GM19351 (cell line): ENCODE measurements at regions not wholly inside any gene's neighbourhood (a gene's known extent, or its start where the extent isn't known, plus 50 kb on each side); places are given as distances from the start of the nearest gene placed in this dataset.

Experiments used
- ATAC-seq: cut with Tn5 transposase; IDR thresholded peaks from one replicate; pipeline ENCODE4 v1.9.1; 2021; ENCODE audit warnings: mild to moderate bottlenecking, moderate library complexity; ENCODE audit not compliant: unreplicated experiment

DNA sequence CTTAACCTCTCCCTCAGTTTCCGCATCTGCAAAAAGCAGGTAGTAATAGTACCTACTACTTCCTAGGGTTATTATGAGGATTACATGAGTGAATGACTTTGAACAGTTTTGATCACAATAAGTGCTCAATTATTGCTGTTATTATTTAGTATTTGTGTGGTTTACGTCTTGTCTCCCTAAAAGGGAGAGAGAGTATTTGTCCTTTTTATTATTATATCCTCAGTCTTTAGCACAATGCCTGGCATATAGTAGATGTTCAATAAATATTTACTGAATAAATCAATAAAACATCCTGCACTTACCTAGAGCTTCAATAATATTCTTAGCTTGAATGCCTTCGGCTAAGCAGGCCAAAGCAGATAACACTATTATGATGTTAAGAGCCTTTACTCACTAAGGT lies 160.0 kb downstream of the TANC2 start:
- ATAC-seq, result no peak

DNA sequence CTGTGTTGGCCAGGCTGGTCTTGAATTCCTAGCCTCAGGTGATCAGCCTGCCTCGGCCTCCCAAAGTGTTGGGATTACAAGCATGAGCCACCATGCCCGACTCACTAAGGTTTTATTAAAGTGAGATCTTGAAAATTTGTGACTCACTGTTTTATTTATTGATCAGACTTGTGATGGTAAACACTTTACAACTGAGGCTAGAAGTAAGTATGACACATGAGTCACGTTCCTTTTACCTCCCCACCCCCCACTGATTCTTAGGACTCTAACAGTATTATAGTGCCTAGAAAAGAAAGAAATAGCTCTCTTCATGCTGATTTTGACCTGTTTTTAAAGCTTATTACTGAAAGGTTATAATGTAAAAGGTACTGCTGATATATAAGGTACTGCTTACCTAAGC lies 160.6 kb downstream of the TANC2 start:
- ATAC-seq, result no peak

DNA sequence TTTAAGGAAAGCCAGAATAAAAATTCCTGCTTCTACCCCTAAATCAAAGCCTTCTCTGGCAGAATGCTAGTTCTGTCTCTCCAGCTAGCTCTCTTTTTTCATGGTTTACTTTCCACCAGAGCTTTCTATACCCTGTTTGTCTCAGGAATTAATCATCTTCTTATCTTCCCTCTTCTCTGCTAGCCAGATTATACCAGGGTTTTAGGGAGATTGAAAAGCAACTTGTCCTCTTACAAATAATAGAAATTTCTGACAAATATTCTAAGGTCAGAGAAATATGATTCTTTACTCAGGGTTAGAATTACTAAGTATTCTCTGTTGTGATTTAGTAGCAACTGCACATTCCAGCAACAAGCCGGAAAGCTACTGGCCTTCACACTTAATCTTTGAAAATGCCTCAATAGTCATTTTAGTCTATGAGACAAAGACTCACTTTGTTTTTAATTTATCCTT lies 166.4 kb downstream of the TANC2 start:
- ATAC-seq, result no peak

DNA sequence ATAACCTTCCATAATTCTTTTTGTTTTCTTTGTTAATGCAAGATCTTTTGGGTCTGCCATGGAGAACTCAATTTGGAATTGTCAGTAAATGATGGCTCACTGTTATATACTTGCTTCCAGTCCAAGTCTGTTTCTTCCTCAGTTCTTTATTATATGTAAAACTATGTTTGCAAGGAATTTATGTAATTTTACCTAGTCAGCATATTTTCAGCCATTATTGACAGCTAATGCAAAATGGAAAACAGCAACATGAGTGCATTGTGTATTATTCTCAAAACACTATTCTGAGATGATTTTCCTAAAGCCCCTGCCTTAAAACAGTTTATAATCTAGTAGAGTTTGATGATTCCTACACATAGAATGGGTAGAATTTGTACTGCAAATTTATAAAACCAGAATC lies 167.5 kb downstream of the TANC2 start:
- ATAC-seq, result no peak

DNA sequence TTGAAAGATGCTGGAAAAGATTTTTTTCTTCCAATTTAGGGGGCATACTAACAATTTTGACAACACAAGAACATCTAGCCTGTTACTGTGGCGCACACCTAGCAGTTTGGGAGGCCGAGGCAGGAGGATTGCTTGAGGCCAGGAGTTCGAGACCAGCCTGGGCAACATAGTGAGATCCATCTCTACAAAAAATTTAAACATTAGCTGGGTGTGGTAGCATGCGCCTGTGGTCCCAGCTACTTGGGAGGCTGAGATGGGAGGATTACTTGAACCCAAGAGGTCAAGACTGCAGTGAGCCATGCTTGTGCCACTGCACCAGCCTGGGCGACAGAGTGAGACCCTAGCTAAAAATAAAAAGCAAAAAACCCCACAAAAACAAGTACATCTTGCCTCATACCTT lies 168.8 kb downstream of the TANC2 start:
- ATAC-seq, result no peak

DNA sequence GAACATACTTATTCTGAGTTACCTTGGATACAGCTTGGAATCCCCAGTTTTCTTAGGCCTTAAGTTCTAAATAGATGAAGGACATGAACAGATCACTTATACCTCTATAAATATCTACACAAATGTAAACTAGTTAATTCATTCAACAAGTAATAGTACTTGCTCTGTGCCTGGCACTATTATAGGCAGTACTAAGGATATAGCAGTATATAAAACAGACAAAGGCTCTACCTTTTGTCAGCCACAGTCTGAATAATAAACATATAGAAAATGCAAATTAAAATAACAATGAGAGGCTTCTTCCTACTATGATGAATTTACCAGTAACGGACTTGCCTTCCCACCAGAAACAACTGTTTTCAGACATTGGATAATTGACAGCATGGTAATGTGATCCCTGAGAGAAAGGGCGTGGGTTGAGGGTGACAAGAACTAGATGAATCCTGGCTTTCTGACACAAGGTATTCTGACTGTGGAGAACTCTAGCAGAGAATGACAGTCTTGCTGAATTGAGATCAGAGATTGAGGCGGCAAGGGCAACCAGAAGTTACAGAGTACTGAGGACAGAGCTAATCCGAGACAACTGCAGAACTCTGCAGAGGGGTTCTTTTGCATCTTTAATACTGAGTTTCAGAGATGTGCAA lies 170.5 kb downstream of the TANC2 start:
- no peak for ATAC-seq

DNA sequence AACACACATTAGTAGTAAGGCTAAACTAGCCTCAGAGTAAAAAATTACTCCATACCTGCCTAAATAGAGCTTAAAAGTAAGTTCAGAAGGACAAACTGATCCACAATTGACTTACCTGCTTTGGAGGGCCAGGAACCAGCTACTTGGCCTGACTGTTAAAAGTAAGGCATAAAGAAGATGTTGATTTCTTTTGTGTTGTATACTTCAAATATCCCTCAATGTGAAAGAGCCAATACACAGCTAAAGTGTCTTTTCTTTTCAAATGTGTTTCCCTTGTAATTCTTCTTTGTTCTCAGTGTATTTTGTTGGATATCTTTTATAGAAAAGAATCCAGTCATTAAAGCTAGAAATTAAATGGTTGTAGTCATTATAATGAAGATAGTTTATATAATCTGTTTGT lies 171.1 kb downstream of the TANC2 start:
- no peak for ATAC-seq

DNA sequence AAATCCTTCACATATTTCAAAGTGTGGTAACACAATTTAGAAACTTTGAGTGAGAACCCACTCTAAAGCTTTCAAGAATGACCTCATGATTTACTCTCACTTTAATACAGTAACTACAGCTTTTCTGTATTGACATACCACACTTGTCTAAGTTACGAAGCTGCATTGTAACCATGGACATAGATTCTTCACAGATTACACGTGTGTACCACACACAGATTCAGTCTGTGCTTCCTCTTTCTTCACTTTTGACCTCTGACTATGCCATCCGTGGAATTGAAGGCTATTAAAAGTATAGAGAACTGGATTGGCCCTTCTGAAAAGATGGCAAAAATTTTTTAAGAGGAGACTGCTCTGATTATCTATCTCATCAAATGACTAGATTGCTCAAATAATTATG lies 172.7 kb downstream of the TANC2 start:
- ATAC-seq, result no peak

DNA sequence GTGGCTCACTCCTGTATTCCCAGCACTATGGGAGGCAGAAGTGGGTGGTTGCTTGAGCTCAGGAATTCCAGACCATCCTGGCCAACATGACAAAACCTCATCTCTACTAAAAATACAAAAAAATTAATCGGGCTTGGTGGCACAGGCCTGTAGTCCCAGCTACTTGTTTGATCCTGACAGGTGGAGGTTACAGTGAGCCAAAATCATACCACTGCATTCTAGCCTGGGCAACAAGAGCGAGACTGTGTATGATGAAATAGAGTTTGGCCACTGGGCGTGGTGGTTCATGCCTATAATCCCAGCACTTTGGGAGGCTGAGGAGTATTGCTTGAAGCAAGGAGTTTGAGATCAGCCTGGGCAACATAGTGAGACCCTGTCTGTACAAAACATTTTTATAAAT lies 173.3 kb downstream of the TANC2 start:
- ATAC-seq, result no peak

DNA sequence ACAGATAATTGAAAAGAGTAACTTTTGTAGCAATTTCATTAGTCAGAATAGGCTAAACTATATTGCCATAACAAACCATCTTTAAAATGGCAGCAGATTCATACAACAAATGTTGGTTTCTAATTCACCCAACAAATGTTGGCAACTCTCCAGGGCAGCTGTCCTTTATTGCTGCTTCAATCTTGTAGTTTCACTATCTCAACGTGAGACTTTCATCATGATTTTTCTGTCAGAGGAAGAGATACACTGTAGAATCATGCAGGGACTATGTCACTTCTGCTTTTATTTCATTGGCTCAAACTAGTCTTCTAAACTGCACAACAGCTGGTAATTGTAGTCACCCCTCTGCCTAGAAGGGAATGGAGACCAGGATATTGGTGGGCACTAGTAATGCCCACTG lies 174.2 kb downstream of the TANC2 start:
- ATAC-seq, result peak; percentile 58

DNA sequence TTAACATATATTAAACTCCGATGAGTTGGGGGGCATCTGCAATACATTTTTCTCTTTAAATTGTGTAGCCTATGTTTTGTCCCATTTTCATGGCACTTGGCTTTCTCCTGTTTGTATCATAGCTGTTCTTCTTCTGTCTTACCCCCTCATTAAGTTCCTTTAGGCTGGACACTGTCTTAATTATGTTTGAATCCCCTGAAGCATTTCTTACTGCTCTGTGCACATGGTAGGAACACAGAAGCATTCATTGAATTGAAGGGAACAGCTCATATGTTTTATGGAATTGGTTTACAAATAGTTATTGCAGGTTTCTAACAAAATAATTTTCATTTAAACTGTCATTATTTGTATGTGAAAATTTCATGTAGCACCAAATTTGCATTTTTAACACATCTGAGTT lies 176.8 kb downstream of the TANC2 start:
- no peak for ATAC-seq

DNA sequence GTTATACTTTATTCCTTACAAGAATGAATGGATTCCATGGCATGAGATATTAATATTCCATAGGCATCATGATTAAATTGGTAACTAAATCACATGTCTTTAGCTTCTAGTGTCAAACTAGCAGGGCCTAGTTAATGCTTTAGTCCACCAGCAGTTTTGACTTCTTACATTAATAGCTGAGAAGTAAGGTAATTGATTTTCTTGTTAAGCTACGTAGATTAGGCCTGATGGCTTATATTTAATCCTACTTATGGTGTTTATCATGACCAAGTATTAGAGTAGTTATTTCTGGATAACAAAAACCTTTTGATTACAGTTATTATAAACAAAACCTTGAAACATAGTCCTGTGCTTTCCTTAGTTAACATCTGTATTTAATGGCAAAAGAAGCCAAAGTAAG lies 184.5 kb downstream of the TANC2 start:
- no peak for ATAC-seq

DNA sequence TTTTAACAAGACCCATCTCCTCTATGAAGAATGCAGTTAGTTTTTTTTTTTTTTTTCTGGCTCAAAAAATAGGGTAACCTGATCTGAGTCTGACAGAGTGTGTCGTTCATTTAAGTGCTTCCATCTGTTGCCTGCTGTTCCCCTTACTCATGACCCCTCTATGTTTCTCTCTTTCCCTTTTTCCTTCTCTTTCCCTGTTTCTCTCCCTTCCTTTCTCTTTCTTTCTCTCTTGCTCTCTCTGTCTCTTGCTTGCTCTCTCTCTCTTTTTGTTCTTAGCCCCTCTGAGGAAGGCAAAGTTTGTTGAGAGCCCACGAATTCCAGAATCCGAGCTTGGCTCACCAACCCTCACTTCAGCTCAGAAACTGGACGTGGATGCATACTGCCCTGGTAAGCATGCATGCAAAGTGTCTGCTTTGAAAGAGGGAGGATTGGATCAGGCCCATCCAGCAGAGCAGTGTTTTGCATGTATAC lies 185.0 kb downstream of the TANC2 start:
- ATAC-seq, result no peak

DNA sequence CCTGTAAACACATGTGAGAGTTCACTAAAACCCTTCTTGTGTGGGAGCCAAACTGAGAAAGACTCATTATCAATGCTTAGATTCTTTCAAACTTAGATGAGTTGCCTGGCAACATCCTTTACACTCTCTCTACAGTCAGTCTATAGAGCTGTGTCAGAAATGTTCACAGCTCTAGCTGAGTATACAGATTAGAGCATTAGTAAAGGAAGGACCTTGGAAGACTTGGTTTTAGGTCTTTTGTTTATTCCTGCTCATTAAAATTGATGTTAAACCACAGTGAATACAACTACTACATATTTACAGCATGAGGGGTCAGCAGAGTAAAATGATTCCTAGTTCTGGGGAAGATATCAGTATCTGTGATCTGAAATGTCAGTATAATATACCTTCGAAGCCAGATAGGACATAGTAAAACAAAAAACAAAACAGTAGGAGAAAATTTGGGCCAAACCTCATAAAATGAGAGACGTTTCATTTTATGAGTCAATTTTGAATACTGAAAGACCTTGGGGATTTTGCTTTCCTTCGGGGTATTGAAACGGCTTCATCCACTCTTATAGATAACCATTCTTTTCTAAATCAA lies 186.0 kb downstream of the TANC2 start:
- peak; percentile 56 for ATAC-seq

DNA sequence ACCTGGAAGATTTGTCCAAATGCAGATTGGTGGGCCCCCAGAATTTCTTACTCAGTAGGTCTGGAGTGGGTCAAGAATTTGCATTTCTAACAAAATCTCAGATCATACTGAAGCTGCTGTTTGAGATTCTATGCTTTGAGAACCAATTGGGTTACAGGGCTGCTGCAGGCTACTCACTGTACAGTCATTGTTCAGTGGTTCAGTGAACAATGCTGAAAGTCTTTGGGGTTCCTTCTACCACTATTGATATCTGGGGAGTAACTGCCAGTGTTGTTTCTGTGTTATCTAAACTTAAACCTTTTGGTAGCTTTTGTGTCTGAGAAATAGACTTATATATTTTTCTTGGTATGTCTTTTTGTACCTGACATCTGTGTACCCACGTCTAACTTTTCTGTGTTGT lies 187.5 kb downstream of the TANC2 start:
- ATAC-seq, result no peak

DNA sequence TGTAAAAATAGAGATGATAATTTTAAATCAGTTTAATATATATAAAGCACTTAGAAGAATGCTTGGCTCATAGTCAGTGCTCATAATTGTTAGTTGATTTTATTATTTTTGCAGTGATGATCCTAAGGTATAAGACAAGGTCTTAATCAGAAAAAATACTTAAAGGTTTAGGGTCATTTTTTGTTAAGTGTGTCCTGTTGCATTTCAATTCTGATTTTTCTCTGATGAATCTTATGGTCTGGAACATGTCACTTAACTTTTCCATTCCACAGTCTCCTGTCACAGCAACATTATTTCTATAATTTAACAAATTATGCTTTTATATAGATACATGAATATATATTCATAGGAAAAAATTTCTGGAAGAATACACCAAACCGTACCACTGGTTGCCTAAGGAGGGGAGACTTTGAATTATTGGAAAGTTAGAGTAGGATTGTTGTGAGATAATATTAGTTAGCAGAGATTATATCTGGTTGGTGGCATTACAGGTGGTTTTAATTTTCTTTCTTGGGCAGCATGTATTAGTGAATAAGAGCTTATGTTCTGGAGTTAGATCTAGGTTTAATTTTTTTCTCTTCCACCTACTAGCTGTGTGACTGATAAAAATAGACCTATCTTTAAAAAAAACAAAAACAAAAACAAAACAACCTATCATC lies 188.7 kb downstream of the TANC2 start:
- no peak for ATAC-seq

DNA sequence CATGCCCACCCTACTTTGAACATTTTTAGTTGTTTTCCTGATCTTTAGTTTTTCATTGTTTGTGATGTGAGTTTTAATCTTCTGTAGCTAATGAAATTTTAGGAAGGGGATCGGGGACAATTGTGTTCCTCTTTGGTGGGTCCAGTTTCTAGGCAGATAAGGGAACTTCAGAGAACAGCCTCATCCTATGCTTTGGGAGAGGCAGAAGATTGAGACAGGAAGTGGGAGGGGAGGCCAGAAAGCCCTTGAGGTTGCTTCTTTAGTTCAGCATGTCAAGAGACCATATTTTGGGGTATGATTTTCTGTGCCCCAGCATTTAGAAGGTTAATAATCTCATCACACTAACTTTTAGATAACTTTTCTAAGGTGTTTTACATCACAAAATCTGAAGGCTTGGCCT lies 191.0 kb downstream of the TANC2 start:
- ATAC-seq, result no peak

DNA sequence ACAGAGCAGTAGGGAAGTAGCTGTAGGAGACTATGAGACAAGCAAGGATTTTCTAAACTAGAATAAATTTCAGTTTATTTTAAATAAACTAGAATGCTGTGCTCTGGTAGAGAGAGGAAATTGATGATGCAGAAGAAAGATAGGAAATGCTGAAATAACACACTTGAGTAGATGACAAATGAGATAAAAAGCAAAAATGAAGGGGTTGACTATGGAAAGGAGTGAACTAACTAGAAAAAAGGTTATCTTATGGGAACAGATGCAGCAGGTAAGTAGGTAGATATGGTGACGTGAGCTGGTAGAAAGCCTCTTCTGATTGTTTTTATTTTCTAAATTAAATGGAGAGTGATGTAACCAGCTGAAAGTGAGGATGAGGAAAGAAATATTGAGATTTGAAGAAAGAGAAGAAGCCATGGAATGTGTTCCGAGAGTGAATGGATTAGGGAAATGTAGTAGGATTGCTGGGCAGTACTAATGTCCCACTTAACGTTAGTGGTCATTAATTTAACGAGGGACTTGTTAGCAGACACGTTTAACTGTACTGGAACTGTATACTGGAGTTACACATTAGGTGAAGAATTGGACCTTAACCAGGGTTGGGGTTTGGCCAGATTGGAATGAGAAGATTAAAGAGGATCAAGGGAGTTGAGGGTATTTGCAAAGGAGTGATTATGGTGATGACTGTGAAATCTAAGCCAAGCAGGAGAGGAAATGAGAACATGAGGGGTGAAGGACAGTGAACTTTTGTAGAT lies 196.5 kb downstream of the TANC2 start:
- ATAC-seq, result no peak

DNA sequence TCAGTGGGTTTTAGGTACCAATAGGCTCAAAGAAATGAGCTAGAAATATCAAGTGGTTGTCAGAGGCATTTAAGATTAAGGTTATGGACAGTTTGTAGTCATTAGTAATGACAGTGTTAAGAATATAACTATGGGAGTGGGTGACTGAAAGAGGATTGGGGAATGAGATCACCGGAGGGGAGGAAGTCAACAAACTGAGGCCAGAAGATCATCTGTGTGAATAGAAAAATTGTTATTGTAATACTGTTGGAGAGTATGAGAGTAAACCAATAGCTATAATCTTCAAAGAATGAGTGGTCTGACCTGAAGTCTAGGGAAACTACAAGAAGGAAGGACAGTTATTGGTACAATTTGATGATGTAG lies 197.1 kb downstream of the TANC2 start:
- ATAC-seq, result no peak

DNA sequence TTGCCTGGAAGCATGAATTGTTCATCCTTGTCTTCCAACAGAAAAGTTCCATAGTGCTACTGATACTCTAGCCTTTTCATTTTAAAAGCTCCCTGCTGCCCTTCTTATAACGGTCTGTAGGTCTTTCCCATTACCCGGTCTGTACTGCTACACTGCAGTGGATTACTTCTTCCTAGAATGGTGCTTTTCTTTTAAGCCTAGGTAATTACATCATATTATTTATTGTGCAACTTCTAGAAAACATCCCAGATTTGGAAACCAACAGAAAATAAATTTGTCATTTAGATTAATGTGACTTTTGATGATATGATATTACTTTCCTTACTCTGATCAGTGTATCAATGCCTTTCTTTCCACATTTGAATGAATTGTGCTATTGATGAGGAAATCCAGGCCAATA lies 199.4 kb downstream of the TANC2 start:
- no peak for ATAC-seq

DNA sequence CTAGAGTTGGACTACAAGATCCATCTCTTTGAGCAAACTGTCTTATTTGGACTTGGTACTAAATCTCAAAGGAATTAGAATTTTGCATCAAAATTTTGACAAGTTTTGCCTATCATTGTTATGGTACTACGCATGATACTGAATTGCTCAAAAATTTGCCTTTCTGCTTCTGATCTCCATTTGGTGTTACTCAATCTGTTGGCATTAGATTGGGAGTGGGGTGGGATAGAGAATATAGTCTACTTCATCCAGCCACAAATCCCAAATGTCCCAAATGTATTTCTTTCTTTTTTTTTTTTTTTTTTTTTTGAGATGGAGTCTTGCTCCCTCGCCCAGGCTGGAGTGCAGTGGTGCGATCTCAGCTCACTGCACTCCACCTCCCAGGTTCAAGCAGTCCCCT lies 204.8 kb downstream of the TANC2 start:
- no peak for ATAC-seq
